Neural cell (in vitro differentiated cells): ENCODE measurements at regions not wholly inside any gene's neighbourhood (a gene's known extent, or its start where the extent isn't known, plus 50 kb on each side); places are given as distances from the start of the nearest gene placed in this dataset.
"Not testable (repeated sequence)": the region's sequence is repeated elsewhere in the genome, so short reads cannot be mapped to it uniquely, and the experiment has no call there.

ENCODE experiments used
- H2AFZ ChIP-seq: fragments of 200-600, 300-800 bp; sonication (generic), shearing (Covaris generic); 2 replicates; pipeline ENCODE4 v1.6.0; 2014; ENCODE audit warnings: low read depth, mild to moderate bottlenecking, antibody characterized with exemption, low read length, moderate library complexity
- H3F3A ChIP-seq: fragments of 200-600 bp; shearing (Covaris generic); 2 replicates; pipeline ENCODE4 v1.6.1; 2016; ENCODE audit warnings: mild to moderate bottlenecking, moderate library complexity, mixed read lengths, antibody characterized with exemption, low read length; ENCODE audit not compliant: insufficient read depth, poor library complexity, severe bottlenecking
- H3K27ac ChIP-seq: fragments of 200-600, 300-800 bp; sonication (generic), shearing (Covaris generic); 2 replicates; pipeline ENCODE4 v1.5.1; 2014; ENCODE audit warnings: mild to moderate bottlenecking, low read length, moderate library complexity
- H3K27me3 ChIP-seq: fragments of 300-800, 200-600 bp; sonication (generic), shearing (Covaris generic); 2 replicates; pipeline ENCODE4 v1.6.0; 2014; ENCODE audit warnings: mild to moderate bottlenecking, low read depth, low read length, moderate library complexity; ENCODE audit not compliant: insufficient read depth
- H3K36me3 ChIP-seq: fragments of 300-800, 200-600 bp; sonication (generic), shearing (Covaris generic); 2 replicates; pipeline ENCODE4 v1.5.1; 2014; ENCODE audit warnings: mild to moderate bottlenecking, antibody characterized with exemption, low read length, moderate library complexity; ENCODE audit not compliant: insufficient read depth
- H3K4me2 ChIP-seq: fragments of 300-800, 200-600 bp; sonication (generic), shearing (Covaris generic); 2 replicates; pipeline ENCODE4 v1.6.0; 2014; ENCODE audit warnings: mild to moderate bottlenecking, low read length
- H3K4me3 ChIP-seq: fragments of 300-800, 200-600 bp; sonication (generic), shearing (Covaris generic); 2 replicates; pipeline ENCODE4 v1.5.1; 2014; ENCODE audit warnings: mild to moderate bottlenecking, low read length, moderate library complexity
- H3K79me2 ChIP-seq: fragments of 200-600 bp; shearing (Covaris generic); replicated peaks from 2 replicates; pipeline ENCODE4 v1.6.0; 2014; ENCODE audit warnings: mild to moderate bottlenecking, low read length, moderate library complexity; ENCODE audit not compliant: insufficient read depth
- H3K9ac ChIP-seq: fragments of 300-800, 200-600 bp; sonication (generic), shearing (Covaris generic); 2 replicates; pipeline ENCODE4 v1.6.1; 2016; ENCODE audit warnings: mild to moderate bottlenecking, low read length, mixed read lengths
- H3K9me2 ChIP-seq: fragments of 200-600 bp; shearing (Covaris generic); 2 replicates; pipeline ENCODE4 v1.6.1; 2016; ENCODE audit warnings: mild to moderate bottlenecking, low read length, mixed read lengths; ENCODE audit not compliant: insufficient read depth
- H3K9me3 ChIP-seq: fragments of 200-600, 300-800 bp; sonication (generic), shearing (Covaris generic); 2 replicates; pipeline ENCODE4 v1.6.1; 2016; ENCODE audit warnings: mild to moderate bottlenecking, mixed run types, low read length, moderate library complexity, mixed read lengths
- H4K20me1 ChIP-seq: fragments of 200-600 bp; shearing (Covaris generic); 2 replicates; pipeline ENCODE4 v1.6.1; 2016; ENCODE audit warnings: mild to moderate bottlenecking, mixed run types; ENCODE audit not compliant: insufficient read depth
- CTCF ChIP-seq: fragments of 450-650 bp; IDR thresholded peaks from 2 replicates; pipeline ENCODE4 v1.5.1; 2014; ENCODE audit warnings: antibody characterized with exemption, mild to moderate bottlenecking, moderate library complexity; ENCODE audit not compliant: poor library complexity, severe bottlenecking
- EP300 ChIP-seq: fragments of 450-650 bp; conservative IDR thresholded peaks from 2 replicates; pipeline ENCODE4 v1.6.1; 2014; ENCODE audit warnings: antibody characterized with exemption, mild to moderate bottlenecking, moderate library complexity; ENCODE audit not compliant: poor library complexity, severe bottlenecking
- EZH2 ChIP-seq: fragments of 200-600, 300-800 bp; shearing (Covaris generic), sonication (generic); IDR thresholded peaks from 2 replicates; pipeline ENCODE4 v1.6.1; 2014; ENCODE audit warnings: antibody characterized with exemption, low read length, borderline replicate concordance, mild to moderate bottlenecking; ENCODE audit not compliant: insufficient read depth, poor library complexity, severe bottlenecking
- MXI1 ChIP-seq: fragments of 450-650 bp; conservative IDR thresholded peaks from 2 replicates; pipeline ENCODE4 v1.6.1; 2014; ENCODE audit warnings: antibody characterized with exemption, mild to moderate bottlenecking; ENCODE audit not compliant: poor library complexity, severe bottlenecking
- POLR2AphosphoS5 ChIP-seq: IDR thresholded peaks from 2 replicates; pipeline ENCODE4 v1.6.1; 2012
- RAD21 ChIP-seq: fragments of 450-650 bp; conservative IDR thresholded peaks from 2 replicates; pipeline ENCODE4 v1.6.1; 2014; ENCODE audit warnings: antibody characterized with exemption, mild to moderate bottlenecking, moderate library complexity
- REST ChIP-seq: IDR thresholded peaks from 2 replicates; pipeline ENCODE4 v1.6.1; 2012; ENCODE audit warnings: borderline replicate concordance
- SMC3 ChIP-seq: fragments of 450-650 bp; conservative IDR thresholded peaks from 2 replicates; pipeline ENCODE4 v1.6.1; 2014; ENCODE audit warnings: antibody characterized with exemption, mild to moderate bottlenecking, moderate library complexity; ENCODE audit not compliant: poor library complexity
- TAF1 ChIP-seq: IDR thresholded peaks from 2 replicates; pipeline ENCODE4 v1.6.1; 2012; ENCODE audit warnings: low read depth

- TF ChIP-seq TAF1 (no peak), RAD21 (no peak), POLR2AphosphoS5 (no peak)
These were observed 73.2 kb upstream of the EFCAB3 start (continued) for GRCh38 chr17:62307196-62307595.

GRCh38 chr17:62303476-62303875 is 76.9 kb upstream of the EFCAB3 start:
- Histone ChIP-seq H3K27ac (no peak overlapping the region), H2AFZ (no peak overlapping the region), H3K9me2 (no peaks in the 10 kb centered on the region), H3F3A (no peaks in the 10 kb centered on the region), H3K79me2 (no peaks in the 10 kb centered on the region), H3K4me3 (no peak overlapping the region), H4K20me1 (no peaks in the 10 kb centered on the region), H3K9ac (no peak overlapping the region), H3K36me3 (no peaks in the 10 kb centered on the region), H3K9me3 (no peaks in the 10 kb centered on the region), H3K4me2 (no peak overlapping the region), H3K27me3 (no peaks in the 10 kb centered on the region)
- no peak for TF ChIP-seq EZH2
- TF ChIP-seq POLR2AphosphoS5, result no peak
- no peak for TF ChIP-seq RAD21
- TF ChIP-seq CTCF, result no peak
- no peak for TF ChIP-seq REST
- no peak for TF ChIP-seq EP300
- no peak for TF ChIP-seq SMC3

- Histone ChIP-seq H3K27me3 (no peaks in the 10 kb centered on the region), H2AFZ (no peak overlapping the region), H3K9ac (no peak overlapping the region), H3K9me3 (no peaks in the 10 kb centered on the region), H3F3A (no peaks in the 10 kb centered on the region), H3K4me2 (no peak overlapping the region), H3K27ac (no peak overlapping the region), H3K79me2 (no peaks in the 10 kb centered on the region), H3K36me3 (no peaks in the 10 kb centered on the region), H3K9me2 (no peaks in the 10 kb centered on the region), H3K4me3 (no peak overlapping the region), H4K20me1 (no peaks in the 10 kb centered on the region)
- TF ChIP-seq CTCF, result no peak
- no peak for TF ChIP-seq RAD21
- TF ChIP-seq SMC3, result no peak
- no peak for TF ChIP-seq EZH2
- no peak for TF ChIP-seq REST
- no peak for TF ChIP-seq POLR2AphosphoS5
- TF ChIP-seq TAF1, result no peak
- TF ChIP-seq MXI1, result no peak
- TF ChIP-seq EP300, result no peak
These were observed 79.7 kb upstream of the EFCAB3 start for GRCh38 chr17:62300697-62301096.

- not testable (repeated sequence) for H3K9ac ChIP-seq, H3K9me2 ChIP-seq, H3K27me3 ChIP-seq, H2AFZ ChIP-seq, H3K79me2 ChIP-seq, H4K20me1 ChIP-seq, H3K4me3 ChIP-seq, H3F3A ChIP-seq, H3K9me3 ChIP-seq, H3K36me3 ChIP-seq, H3K4me2 ChIP-seq, H3K27ac ChIP-seq
These were observed 105.1 kb upstream of the EFCAB3 start for GRCh38 chr17:62275290-62275689.
